Activated naive CD4-positive, alpha-beta T cell treated with anti-CD3 and anti-CD28 coated beads, Interleukin-2, amount 10 ng/mL, durations not matched to agents 7 days and 5 days (primary cell): ENCODE measurements at regions not wholly inside any gene's neighbourhood (a gene's known extent, or its start where the extent isn't known, plus 50 kb on each side); places are given as distances from the start of the nearest gene placed in this dataset.

Experiments used
- CTCF ChIA-PET: fragments of 350-600 bp; sonication (Branson Sonifier 250); formaldehyde crosslinking; loops from one replicate; lab custom pipeline; 2021; ENCODE audit warnings: antibody characterized with exemption; lab: Charles Lee
- DNase-seq: peaks from one replicate; pipeline ENCODE4 v3.0.0-alpha.2; 2020
- H3K27ac Mint-ChIP-seq: one replicate; pipeline ENCODE4 v1.8.0; 2021; ENCODE audit warnings: mild to moderate bottlenecking, moderate library complexity, mixed read lengths
- H3K27me3 Mint-ChIP-seq: one replicate; pipeline ENCODE4 v1.8.0; 2021; ENCODE audit warnings: mild to moderate bottlenecking, mixed read lengths
- H3K36me3 Mint-ChIP-seq: one replicate; pipeline ENCODE4 v1.8.0; 2021; ENCODE audit warnings: mixed read lengths
- H3K4me1 Mint-ChIP-seq: one replicate; pipeline ENCODE4 v1.8.0; 2021; ENCODE audit warnings: mixed read lengths
- H3K4me3 Mint-ChIP-seq: one replicate; pipeline ENCODE4 v1.8.0; 2021; ENCODE audit warnings: mild to moderate bottlenecking, moderate library complexity, mixed read lengths
- H3K9me3 Mint-ChIP-seq: one replicate; pipeline ENCODE4 v1.8.0; 2021; ENCODE audit warnings: mixed read lengths

DNA sequence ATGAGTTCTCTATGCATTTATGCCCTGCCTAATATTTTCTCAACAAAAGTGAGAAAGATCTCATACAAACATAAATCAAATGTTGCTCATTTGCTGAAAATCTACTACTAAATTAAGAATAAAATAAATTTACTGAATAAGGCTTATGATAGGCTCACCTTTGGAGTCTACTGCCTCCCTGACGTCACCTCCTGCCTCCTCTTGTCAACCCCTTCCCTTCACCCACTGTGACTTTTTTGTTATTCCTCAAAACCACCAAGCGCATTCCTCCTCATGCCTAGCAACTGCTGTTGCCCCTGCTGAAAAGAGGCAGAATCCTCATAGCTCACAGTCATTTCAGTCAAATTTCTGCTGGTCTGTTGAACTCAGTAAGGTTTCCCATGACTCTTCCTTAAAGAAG, 2422.2 kb downstream of the TP53TG3F start:
- CTCF ChIA-PET = no interaction called here
- no peaks in the 10 kb centered on the region for H3K27me3 Mint-ChIP-seq
- DNase-seq = no peak
- no peaks in the 10 kb centered on the region for H3K36me3 Mint-ChIP-seq
- H3K27ac Mint-ChIP-seq = no peak overlapping the region
- no peaks in the 10 kb centered on the region for H3K4me1 Mint-ChIP-seq
- H3K9me3 Mint-ChIP-seq = peaks cover 30% of the 10 kb centered on the region
- H3K4me3 Mint-ChIP-seq = no peak overlapping the region

DNA sequence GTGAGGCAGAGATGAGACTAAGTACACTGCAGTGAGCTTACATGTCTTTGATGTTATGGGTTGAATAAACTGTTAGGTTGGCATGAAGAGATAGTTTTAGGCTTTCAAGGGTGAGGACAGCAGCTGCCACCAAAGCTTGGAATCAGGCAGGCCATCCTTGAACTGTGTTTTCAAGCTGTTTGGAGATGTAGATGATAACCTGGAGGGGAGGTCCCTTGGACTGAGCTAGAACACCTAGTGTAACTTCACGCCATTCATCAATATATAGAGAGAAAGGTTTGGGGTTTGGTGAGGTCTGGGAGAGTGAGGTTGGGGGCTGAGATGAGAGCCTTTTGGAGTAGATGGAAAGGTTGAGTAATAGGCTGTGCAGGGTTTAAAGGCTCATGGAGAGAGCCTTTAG, 2447.0 kb downstream of the TP53TG3F start:
- peaks cover 53% of the 10 kb centered on the region for H3K9me3 Mint-ChIP-seq
- H3K4me3 Mint-ChIP-seq = no peak overlapping the region
- H3K27ac Mint-ChIP-seq = no peak overlapping the region
- DNase-seq = no peak
- H3K27me3 Mint-ChIP-seq = no peaks in the 10 kb centered on the region
- no peaks in the 10 kb centered on the region for H3K36me3 Mint-ChIP-seq
- no peaks in the 10 kb centered on the region for H3K4me1 Mint-ChIP-seq
- CTCF ChIA-PET = no interaction called here

DNA sequence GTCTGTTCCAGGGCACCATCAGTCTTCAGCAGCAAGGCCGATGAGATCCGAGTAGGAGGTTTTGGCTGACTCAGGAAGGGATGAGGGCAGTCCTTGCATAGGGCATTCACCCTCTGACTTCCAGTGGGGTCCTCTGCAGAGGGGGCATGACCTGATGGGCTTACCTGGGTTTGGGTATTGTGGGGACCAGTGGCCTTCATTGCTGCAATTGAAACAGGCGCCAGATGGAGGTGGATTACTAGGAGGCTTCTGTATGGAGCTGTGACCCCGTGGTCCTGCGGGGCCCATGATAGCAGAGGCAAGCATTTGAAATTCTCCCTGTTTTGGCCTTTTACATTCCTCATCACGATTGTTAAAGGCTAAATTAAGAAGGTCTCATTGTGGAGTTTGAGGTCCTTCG, 2448.7 kb downstream of the TP53TG3F start:
- no peak for DNase-seq
- H3K27ac Mint-ChIP-seq = no peak overlapping the region
- CTCF ChIA-PET = no interaction called here
- no peaks in the 10 kb centered on the region for H3K36me3 Mint-ChIP-seq
- no peak overlapping the region for H3K4me3 Mint-ChIP-seq
- peaks cover 63% of the 10 kb centered on the region for H3K9me3 Mint-ChIP-seq
- H3K4me1 Mint-ChIP-seq = no peaks in the 10 kb centered on the region
- no peaks in the 10 kb centered on the region for H3K27me3 Mint-ChIP-seq

DNA sequence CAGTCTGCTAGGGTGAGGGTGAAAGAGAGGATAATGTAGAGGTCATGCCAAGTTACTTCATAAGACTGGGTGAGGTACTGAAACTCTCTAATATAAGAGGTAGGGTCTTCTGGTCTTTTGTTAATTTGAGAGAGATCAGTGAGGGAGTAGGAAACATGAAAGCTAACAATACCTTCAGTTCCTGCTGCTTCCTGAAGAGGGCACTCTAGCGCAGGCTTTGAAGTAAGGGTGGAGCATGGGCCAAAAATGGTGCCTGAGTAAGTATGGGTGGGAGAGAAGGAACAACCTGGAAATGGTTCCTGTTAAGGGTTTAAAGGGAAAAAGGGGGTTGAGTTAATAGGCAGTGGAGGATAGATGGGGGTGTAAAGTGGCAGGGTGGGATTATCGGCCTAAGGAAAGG, 2449.5 kb downstream of the TP53TG3F start:
- Mint-ChIP-seq H3K4me3 (no peak overlapping the region), H3K9me3 (peaks cover 67% of the 10 kb centered on the region), H3K27me3 (no peaks in the 10 kb centered on the region), H3K36me3 (no peaks in the 10 kb centered on the region), H3K27ac (no peak overlapping the region), H3K4me1 (no peaks in the 10 kb centered on the region)
- DNase-seq = no peak
- CTCF ChIA-PET = no interaction called here

DNA sequence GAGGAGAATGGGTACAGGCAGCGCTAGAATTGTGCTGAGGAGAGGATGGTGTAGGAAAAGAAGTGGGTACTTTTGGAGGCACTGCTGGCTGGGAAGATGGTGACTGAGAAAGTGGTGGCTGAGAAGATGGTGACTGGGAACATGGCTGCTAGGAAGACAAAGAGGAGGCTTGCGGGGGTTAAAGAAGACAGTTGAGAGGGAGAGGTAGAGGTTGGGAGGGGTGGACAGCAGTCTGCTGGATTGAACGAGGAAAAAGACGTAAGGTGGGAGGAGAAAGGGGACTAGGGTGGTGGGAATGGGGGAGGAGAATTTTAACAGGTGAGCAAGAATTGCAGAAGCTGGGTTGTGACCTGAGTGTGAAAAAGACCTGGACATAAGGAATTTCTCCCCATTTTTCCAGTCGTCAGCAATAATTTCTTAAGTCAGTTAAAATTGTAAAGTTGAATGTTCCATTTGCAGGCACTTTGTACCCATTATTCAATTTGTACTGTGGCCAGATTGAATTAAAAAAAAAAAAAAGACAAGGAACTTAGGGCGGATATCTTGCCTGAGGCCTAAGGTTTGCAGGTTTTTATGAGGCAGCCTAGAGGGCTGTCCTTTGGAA, 2450.0 kb downstream of the TP53TG3F start:
- no peaks in the 10 kb centered on the region for H3K36me3 Mint-ChIP-seq
- CTCF ChIA-PET = no interaction called here
- peaks cover 72% of the 10 kb centered on the region for H3K9me3 Mint-ChIP-seq
- H3K27ac Mint-ChIP-seq = no peak overlapping the region
- H3K4me3 Mint-ChIP-seq = no peak overlapping the region
- H3K27me3 Mint-ChIP-seq = no peaks in the 10 kb centered on the region
- H3K4me1 Mint-ChIP-seq = no peaks in the 10 kb centered on the region
- no peak for DNase-seq

DNA sequence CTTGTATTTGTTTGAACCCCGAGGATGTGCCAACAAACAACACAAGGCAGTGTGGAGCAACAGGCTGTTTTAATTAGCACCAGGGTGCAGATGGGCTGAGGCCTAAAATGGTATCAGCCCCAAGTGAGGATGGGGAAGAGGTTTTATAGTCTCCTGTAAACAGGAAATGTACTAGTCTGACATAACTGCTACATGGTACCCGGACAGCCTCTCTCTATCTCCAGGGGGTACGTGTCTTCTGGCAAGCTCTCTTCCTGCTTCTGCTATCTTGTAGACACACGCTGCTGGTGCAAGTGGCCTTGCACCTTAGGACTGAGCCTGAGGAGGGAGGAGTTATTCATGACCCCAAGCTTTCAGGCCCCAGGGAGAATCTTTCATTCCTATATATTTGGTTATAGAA, 2451.0 kb downstream of the TP53TG3F start:
- H3K27ac Mint-ChIP-seq = no peak overlapping the region
- H3K4me3 Mint-ChIP-seq = no peak overlapping the region
- CTCF ChIA-PET = no interaction called here
- H3K36me3 Mint-ChIP-seq = no peaks in the 10 kb centered on the region
- H3K27me3 Mint-ChIP-seq = no peaks in the 10 kb centered on the region
- H3K4me1 Mint-ChIP-seq = no peaks in the 10 kb centered on the region
- H3K9me3 Mint-ChIP-seq = peaks cover 68% of the 10 kb centered on the region
- no peak for DNase-seq

DNA sequence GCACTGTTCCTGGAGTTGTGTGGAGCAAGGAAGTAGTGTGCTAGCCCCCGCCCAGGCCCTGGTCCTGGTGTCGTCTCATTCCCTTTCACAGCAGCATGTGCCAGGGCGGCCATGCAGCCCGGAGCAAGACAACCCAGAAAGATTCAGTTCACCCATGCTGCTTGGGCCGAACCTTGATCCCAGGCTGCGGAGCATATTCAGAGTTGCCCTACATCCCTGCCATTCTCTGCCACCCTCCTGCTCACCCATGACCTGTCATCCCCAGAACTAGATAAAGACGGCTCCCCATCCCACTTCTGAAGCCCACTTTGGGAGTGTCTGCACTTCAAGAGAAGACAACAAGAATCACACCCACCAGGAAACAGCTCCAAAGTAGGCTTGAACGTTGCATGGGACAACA, 2452.5 kb downstream of the TP53TG3F start:
- CTCF ChIA-PET = no interaction called here
- no peaks in the 10 kb centered on the region for H3K36me3 Mint-ChIP-seq
- H3K27me3 Mint-ChIP-seq = no peaks in the 10 kb centered on the region
- no peak for DNase-seq
- no peak overlapping the region for H3K27ac Mint-ChIP-seq
- H3K4me1 Mint-ChIP-seq = no peaks in the 10 kb centered on the region
- peaks cover 53% of the 10 kb centered on the region for H3K9me3 Mint-ChIP-seq
- no peak overlapping the region for H3K4me3 Mint-ChIP-seq

DNA sequence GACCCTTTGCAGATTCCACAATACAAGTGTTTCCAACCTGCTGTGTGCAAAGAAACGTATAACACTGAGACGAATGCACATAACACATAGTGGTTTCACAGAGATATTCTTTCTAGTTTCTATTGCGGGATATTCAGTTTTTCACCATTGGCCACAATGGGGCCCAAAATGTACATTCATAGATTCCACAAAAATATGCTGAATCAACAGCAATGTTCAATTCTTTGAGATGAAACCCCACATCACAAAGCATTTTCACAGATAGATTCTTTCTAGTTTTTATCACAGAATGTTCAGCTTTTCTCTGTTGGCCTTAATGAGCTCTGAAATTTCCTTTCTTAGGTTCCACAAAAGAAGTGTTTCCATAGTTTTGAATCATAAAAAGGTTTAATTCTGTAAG, 2472.3 kb downstream of the TP53TG3F start:
- Mint-ChIP-seq H3K4me1 (no peaks in the 10 kb centered on the region), H3K27me3 (no peaks in the 10 kb centered on the region), H3K36me3 (no peaks in the 10 kb centered on the region), H3K4me3 (no peak overlapping the region), H3K27ac (no peak overlapping the region), H3K9me3 (peaks cover 11% of the 10 kb centered on the region)
- CTCF ChIA-PET = no interaction called here
- no peak for DNase-seq
